Erythroblast (primary cell): ENCODE measurements at regions not wholly inside any gene's neighbourhood (a gene's known extent, or its start where the extent isn't known, plus 50 kb on each side); places are given as distances from the start of the nearest gene placed in this dataset.

Experiments
- GATA1 ChIP-seq: IDR thresholded peaks from 2 replicates; pipeline ENCODE4 v1.6.1; 2011; ENCODE audit warnings: low read depth, mild to moderate bottlenecking, control low read depth, low read length, moderate library complexity
- POLR2A ChIP-seq: IDR thresholded peaks from 2 replicates; pipeline ENCODE4 v1.6.1; 2011; ENCODE audit warnings: mild to moderate bottlenecking, low read length

- no peak for TF ChIP-seq POLR2A
- TF ChIP-seq GATA1 = no peak
Measured at GRCh38 chr9:79129865-79130480, 441.8 kb upstream of the TLE4 start.
